GM19035 (cell line): ENCODE measurements at regions not wholly inside any gene's neighbourhood (a gene's known extent, or its start where the extent isn't known, plus 50 kb on each side); places are given as distances from the start of the nearest gene placed in this dataset.
"Not testable (repeated sequence)": the region's sequence is repeated elsewhere in the genome, so short reads cannot be mapped to it uniquely, and the experiment has no call there.

Source experiments
- ATAC-seq: cut with Tn5 transposase; IDR thresholded peaks from one replicate; pipeline ENCODE4 v1.9.1; 2021; ENCODE audit not compliant: unreplicated experiment

DNA sequence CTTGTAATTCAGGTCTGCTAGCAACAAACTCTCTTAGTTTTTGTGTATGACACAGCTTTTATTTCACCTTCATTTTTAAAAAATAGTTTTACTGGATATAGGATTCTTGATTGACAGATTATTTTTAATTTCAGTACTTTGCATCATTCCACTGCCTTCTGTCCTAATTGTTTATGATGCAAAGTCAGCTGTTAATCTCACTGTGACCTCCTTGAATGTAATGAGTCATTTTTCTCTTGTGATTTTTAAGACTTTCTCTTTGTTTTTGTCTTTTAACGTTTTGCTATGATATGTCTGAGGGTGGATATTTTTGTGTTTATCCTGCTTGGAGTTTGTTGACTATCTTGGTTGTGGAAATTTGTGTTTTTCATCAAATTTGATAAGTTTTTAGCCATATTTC lies 126.3 kb upstream of the FBXO33 start:
- no peak for ATAC-seq

DNA sequence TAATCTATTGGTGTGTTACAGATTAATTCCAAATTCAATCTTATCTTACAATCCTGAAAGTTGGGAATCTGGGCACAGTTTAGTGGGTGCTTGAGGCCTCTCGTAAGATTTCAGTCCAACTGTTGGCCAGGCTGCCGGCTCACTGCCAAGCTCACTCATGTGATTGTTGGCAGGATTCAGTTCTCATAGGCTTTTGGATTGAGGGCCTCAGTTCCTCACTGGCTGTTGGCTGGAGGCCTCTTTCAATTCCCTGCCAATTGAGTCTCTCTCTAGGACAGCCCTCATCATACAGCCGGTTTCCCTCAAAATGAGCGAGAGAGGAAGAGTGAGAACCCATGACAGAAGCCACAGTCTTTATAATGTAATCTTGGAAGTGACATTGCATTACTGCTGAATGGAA lies 123.5 kb upstream of the FBXO33 start:
- no peak for ATAC-seq

DNA sequence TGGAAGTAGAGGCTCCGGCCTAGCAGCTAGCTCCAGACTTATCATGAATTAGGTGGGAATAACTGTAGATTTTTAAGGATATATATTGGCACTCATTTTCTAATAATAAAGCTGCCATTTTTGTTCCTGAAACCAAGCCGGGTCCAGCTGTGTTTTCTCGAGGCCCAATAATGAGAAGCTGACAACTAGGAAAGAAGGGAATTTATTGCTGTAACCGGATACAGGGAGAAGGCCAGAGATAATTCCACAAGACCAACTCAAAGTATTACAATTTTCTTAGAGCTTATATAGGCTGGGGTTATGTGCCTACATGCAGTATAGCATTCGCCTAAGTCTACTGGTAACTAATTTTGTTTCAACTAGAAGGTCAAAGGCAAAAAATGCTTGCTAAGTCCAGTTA lies 122.3 kb upstream of the FBXO33 start:
- ATAC-seq: no peak

DNA sequence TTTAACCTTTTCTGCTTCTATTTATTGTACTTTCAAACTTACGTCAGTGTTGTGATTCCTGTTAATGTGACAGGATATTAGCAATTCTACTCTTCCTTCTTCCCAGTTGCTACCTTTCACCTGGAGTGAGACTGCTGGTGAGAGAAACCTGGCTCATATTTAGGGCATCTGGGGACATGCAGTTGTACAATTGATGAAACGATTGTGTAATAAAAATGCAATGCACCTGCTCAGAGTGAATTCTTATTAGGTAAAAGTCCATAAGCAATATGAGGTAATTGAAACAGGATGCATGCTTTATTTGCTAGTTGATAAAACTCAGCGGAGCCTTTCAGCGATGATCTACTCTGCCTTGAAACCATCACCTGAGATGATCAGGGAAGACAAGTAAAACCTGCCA lies 116.1 kb upstream of the FBXO33 start:
- no peak for ATAC-seq

DNA sequence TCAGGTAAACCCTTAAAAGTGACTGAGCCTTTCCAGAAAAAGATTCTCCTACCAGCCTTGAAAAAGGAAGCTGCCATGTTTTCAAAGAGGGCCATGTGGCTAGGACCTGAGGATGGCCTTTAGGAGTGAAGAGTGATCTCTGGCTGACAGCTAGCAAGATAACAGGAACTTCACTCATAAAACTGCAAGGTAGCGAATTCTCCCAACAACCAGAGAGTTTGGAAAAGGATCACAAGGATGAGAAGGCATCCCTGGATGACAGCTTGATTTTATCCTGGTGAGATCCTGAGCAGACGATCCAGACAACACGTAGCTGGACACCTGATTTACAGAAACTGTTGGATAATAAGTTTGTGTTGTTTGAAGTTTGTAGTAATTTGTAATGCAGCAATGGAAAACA lies 115.6 kb upstream of the FBXO33 start:
- no peak for ATAC-seq

DNA sequence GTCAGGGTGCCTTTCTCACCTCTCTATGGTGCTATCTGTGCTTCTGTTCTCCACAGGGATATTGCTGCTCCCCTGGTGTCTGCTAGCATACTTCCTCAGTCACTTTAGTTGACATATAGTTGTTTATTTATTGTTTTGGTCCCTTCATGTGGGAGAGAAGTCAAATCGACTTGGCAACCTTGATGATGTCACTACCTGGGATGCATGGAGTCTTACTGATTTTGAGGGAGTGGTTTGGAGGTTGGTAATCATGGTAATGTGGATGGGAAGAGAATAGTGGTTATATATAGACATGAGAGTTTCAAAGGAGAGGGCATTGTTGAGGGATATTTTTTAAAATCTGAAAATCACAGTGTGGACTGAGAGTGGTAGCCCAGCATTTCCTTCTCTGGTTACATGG lies 73.6 kb upstream of the FBXO33 start:
- no peak for ATAC-seq

DNA sequence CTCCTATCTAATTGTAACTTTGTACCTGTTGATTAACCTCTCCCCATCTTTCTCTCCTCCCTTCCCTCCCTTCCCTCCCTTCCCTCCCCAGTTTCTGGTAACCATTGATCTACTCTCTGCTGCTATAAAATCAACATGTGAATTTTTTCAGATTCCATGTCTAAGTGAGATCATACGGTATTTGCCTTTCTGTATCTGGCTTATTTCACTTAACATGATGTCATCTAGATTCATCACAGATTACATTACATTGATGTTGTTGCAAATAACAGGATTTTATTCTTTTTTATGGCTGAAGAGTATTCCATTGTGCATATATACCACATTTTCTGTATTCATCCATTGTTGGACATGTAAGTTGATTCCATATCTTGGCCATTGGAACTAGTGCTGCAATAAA lies 68.0 kb upstream of the FBXO33 start:
- no peak for ATAC-seq

DNA sequence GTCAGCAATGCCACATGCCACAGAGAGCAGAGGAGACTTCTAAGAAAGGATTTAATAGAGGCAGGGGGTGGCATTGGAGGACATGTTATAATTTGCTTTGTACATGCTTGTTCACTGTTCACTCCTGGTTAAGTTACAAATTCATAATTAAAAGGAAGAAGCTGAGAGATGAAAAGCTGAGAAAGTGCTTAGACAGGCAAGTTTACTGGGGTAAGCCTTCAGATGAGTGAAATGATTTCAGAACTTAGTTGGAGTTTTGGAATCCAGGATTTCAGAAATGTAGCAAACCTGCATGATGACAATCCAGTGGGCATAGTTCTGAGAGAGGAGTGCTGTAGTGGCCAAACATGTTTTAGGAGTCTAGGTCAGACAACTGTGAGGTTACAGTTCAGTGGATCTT lies 67.3 kb upstream of the FBXO33 start:
- ATAC-seq: no peak

DNA sequence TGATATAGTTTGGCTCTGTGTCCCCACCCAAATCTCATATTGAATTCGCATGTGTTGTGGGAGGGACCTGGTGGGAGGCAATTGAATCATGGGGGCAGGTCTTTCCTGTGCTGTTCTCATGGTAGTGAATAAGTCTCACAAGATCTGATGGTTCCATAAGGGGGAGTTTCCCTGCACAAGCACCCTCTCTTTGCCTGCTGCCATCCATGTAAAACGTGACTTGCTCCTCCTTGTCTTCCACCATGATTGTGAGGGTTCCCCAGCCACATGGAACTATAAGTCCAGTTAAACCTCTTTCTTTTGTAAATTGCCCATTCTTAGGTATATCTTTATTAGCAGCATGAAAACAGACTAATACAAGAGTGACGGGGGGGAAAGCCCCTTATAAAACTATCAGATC lies 65.4 kb upstream of the FBXO33 start:
- not testable (repeated sequence) for ATAC-seq

DNA sequence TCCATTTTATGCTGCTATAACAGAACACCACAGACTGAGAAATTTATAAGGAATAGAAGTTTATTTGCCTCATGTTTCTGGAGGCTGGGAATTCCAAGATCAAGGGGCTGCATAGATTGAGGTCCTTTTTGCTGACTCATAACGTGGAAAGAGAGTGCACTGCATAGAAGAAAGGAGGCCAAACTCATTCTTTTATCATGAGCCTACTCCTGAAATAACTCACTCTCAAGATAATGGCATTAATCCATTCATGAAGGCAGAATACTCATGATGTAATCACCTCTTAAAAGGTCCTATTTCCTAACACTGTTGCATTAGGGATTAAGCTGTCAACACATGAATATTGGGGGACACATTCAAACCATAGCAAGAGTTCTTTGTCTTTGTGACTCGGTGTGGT lies 60.0 kb upstream of the FBXO33 start:
- no peak for ATAC-seq

DNA sequence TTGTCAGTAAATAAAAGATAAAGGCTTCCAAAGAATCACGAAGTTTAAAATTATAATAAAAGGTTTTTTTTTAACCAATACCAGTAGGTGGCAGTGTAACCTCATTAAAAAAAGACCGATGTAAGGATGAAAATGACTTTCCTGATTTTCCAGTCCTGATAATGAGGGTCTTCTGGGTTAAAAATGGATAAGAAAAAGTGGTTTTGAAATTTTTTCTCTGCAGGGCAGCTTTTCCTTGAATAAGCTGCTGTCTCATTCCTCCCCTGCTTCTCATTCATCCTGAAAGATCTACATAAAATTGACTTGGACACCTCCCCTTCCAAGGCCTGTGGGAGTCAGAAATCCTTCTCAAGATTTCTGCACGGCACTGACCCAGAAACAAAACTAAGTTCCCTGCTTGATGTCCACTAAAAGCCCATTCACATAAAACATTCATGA lies 58.9 kb upstream of the FBXO33 start:
- no peak for ATAC-seq

DNA sequence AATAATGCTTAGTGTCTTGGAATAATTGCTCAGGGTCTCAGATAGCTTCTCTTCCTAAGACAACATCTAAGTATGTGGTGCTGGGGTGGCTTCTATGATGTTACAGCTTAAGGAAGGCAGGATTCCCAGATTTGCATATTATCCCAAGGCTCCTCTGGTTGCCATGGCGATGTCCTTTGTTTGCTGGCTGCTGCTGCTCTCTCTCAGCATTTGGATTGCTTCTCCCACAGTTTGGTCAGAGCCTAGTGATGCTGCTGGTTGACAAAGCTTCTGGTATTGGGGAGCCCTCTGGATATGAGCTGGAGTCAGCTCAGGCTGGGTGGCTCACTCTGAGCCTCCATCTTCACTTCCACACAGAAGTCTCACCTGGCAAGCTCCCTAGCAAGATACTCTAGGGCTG lies 56.4 kb upstream of the FBXO33 start:
- no peak for ATAC-seq

DNA sequence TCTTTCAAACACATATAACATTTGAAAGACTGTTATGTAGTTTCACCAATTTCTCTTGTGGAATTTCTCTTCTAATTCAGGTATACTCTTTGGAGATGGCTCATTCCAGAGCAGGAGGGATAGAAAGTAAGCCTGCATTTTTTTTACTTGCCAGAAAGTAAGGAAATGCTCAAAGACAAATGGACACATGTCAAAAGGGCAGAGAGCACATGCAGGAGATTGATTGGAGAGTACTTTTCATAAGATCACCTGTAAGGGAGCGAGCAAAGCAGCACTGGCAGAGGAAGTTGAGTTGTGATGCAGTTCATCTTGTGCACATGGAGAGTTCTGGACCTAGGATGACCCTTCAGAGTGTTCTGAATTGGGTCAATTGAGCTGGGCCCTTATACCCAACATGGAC lies 51.4 kb upstream of the FBXO33 start:
- ATAC-seq: no peak
